GM23248 (cell line): ENCODE measurements at regions not wholly inside any gene's neighbourhood (a gene's known extent, or its start where the extent isn't known, plus 50 kb on each side); places are given as distances from the start of the nearest gene placed in this dataset.

Experiments
- DNase-seq: peaks from one replicate; pipeline ENCODE4 v3.0.0-alpha.2; 2015
- H2AFZ ChIP-seq: fragments of 200-600 bp; sonication (generic); 2 replicates; pipeline ENCODE4 v1.6.1; 2016; ENCODE audit warnings: antibody characterized with exemption
- H3F3A ChIP-seq: fragments of 200-600 bp; sonication (generic); 2 replicates; pipeline ENCODE4 v1.6.1; 2016; ENCODE audit warnings: mild to moderate bottlenecking, antibody characterized with exemption, mixed run types; ENCODE audit not compliant: insufficient read depth
- H3K27ac ChIP-seq: fragments of 200-600 bp; sonication (generic); 2 replicates; pipeline ENCODE4 v1.5.1; 2016; ENCODE audit warnings: mild to moderate bottlenecking
- H3K27me3 ChIP-seq: fragments of 200-600 bp; sonication (generic); replicated peaks from 2 replicates; pipeline ENCODE4 v1.6.1; 2016; ENCODE audit warnings: mild to moderate bottlenecking; ENCODE audit not compliant: insufficient read depth
- H3K36me3 ChIP-seq: fragments of 200-600 bp; sonication (generic); 2 replicates; pipeline ENCODE4 v1.6.1; 2016; ENCODE audit warnings: low read depth, mild to moderate bottlenecking
- H3K4me1 ChIP-seq: fragments of 200-600 bp; sonication (generic); 2 replicates; pipeline ENCODE4 v1.6.1; 2016; ENCODE audit warnings: mild to moderate bottlenecking; ENCODE audit not compliant: insufficient read depth
- H3K4me2 ChIP-seq: fragments of 200-600 bp; sonication (generic); one replicate; pipeline ENCODE4 v1.6.1; 2016; ENCODE audit warnings: mild to moderate bottlenecking; ENCODE audit not compliant: unreplicated experiment
- H3K4me3 ChIP-seq: fragments of 200-600 bp; sonication (generic); 2 replicates; pipeline ENCODE4 v1.5.1; 2016; ENCODE audit warnings: mild to moderate bottlenecking
- H3K79me2 ChIP-seq: fragments of 200-600 bp; sonication (generic); 2 replicates; pipeline ENCODE4 v1.6.1; 2016; ENCODE audit warnings: mild to moderate bottlenecking; ENCODE audit not compliant: insufficient read depth
- H3K9ac ChIP-seq: fragments of 200-600 bp; sonication (generic); 2 replicates; pipeline ENCODE4 v1.6.1; 2016; ENCODE audit warnings: mild to moderate bottlenecking
- H3K9me2 ChIP-seq: fragments of 200-600 bp; sonication (generic); 2 replicates; pipeline ENCODE4 v1.6.1; 2016; ENCODE audit warnings: mixed run types, mild to moderate bottlenecking, moderate library complexity; ENCODE audit not compliant: insufficient read depth
- H3K9me3 ChIP-seq: fragments of 200-600 bp; sonication (generic); one replicate; pipeline ENCODE4 v1.6.1; 2017; ENCODE audit warnings: low read depth
- H4K20me1 ChIP-seq: fragments of 200-600 bp; sonication (generic); 2 replicates; pipeline ENCODE4 v1.6.0; 2016; ENCODE audit not compliant: insufficient read depth
- EZH2 ChIP-seq: fragments of 200-600 bp; sonication (generic); IDR thresholded peaks from 2 replicates; pipeline ENCODE4 v1.6.1; 2018; ENCODE audit warnings: antibody characterized with exemption, mild to moderate bottlenecking; ENCODE audit not compliant: insufficient read depth, poor library complexity, severe bottlenecking
- EZH2phosphoT487 ChIP-seq: fragments of 200-600 bp; sonication (generic); IDR thresholded peaks from 2 replicates; pipeline ENCODE4 v1.6.1; 2018; ENCODE audit warnings: antibody characterized with exemption, moderate library complexity, mild to moderate bottlenecking, low read depth; ENCODE audit not compliant: insufficient read depth
- WGBS, 2 experiments: methylation state at CpG; one replicate each; pipeline ENCODE4 v1.1.6; 2015 to 2017; ENCODE audit warnings: low lambda C conversion rate in 2 of 2, low coverage in 1 of 2; ENCODE audit errors: missing lambda C conversion rate in 2 of 2; 5-methylcytosine and 5-hydroxymethylcytosine counted together
- in situ Hi-C: fragments of 300-500 bp; cut with MboI; formaldehyde crosslinking; loops from 2 replicates; pipeline ENCODE4 v1.15.0; 2020

DNA sequence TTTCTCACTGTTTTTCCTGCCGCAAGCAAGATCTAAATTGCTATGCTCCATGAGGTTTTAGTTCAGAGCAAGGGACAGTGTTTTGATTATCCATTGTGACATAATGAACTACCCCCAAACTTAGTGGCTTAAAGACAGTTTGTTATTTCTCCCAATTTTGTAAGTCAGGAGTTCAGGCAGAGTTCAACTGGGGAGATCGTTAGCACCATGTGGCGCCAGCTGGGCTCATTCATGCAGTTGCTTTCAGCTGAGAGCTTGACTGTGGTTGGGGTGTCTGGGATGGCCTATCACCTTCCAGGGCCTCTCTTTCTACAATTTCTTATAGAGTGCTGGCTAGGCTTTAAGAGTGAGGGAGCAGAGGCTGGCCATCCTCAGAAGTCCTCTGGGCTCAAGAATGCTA lies 382.9 kb upstream of the CELF4 start:
- TF ChIP-seq EZH2phosphoT487: no peak
- TF ChIP-seq EZH2: no peak
- H3K9ac ChIP-seq: no peak overlapping the region
- 29 to 33% methylated on average over 3 of the region's 3 CpGs for WGBS, 2 experiments
- H3K9me2 ChIP-seq: no peaks in the 10 kb centered on the region
- no peaks in the 10 kb centered on the region for H3K9me3 ChIP-seq
- no peak overlapping the region for H3K27ac ChIP-seq
- no peak overlapping the region for H3K4me3 ChIP-seq
- H3K27me3 ChIP-seq: no peaks in the 10 kb centered on the region
- H3K36me3 ChIP-seq: no peaks in the 10 kb centered on the region
- no peak overlapping the region for H3K4me2 ChIP-seq
- DNase-seq: no peak
- no peaks in the 10 kb centered on the region for H3K79me2 ChIP-seq
- H3K4me1 ChIP-seq: no peaks in the 10 kb centered on the region
- H3F3A ChIP-seq: no peaks in the 10 kb centered on the region
- no peak overlapping the region for H2AFZ ChIP-seq
- no peaks in the 10 kb centered on the region for H4K20me1 ChIP-seq
- in situ Hi-C loops: no loop called here

DNA sequence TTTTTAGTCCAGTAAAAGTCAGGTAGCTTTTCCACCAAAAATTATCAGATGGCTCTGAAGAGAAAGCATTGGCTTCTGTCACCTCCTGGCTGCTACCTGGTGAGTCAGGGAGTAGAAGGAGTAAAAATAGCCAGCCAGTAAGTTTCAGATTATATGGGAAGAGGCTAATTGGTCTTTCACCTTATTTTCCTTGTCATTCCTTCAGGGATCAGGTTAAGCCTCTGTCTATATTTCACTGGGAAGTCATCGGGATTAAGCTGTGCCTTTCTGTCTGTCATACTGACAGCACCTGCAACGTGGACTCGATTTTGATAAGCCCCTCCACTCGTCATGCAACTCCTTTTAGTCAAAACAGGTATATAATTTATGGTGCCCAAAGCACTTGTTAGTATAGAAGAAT lies 380.7 kb upstream of the CELF4 start:
- Histone ChIP-seq H3K4me3 (no peak overlapping the region), H3K79me2 (no peaks in the 10 kb centered on the region), H2AFZ (no peak overlapping the region), H3K27me3 (no peaks in the 10 kb centered on the region), H3K4me1 (no peaks in the 10 kb centered on the region), H3F3A (no peaks in the 10 kb centered on the region), H3K9ac (no peak overlapping the region), H3K36me3 (no peaks in the 10 kb centered on the region), H4K20me1 (no peaks in the 10 kb centered on the region), H3K9me3 (no peaks in the 10 kb centered on the region), H3K4me2 (no peak overlapping the region), H3K27ac (no peak overlapping the region), H3K9me2 (no peaks in the 10 kb centered on the region)
- TF ChIP-seq EZH2 (no peak), EZH2phosphoT487 (no peak)
- in situ Hi-C loops: no loop called here
- WGBS, 2 experiments: 11 to 20% methylated on average over 4 of the region's 4 CpGs
- DNase-seq: no peak

DNA sequence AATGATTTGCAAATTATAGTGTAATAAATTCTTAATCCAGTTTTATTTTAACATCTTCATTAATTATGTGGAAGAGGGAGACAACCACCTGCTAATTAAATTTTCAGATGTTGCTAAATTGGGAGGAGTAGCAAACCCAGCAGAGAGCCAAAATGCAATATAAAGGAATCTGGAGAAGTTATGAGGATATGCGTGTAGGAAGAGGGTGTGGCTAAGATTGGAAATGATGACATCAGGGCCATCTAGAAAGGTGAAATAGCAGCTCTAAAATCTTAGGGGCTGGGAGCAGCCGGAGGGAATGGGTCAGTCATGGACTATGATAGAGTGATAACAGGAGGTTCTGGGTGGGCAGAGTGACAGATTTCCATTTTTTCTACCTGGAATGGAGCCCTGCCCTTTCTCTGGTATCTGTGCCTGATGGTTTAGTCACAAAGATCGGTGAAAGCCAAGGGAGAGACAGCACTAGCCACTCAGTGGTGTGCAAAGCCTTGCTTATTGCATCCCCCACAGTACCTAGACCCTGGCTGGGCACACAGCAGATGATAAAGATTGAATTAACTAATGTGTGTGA lies 379.2 kb upstream of the CELF4 start:
- Histone ChIP-seq H3K9me3 (no peaks in the 10 kb centered on the region), H3K27ac (no peak overlapping the region), H3K36me3 (no peaks in the 10 kb centered on the region), H3K27me3 (no peaks in the 10 kb centered on the region), H3K4me3 (no peak overlapping the region), H3K9me2 (no peaks in the 10 kb centered on the region), H3K4me2 (no peak overlapping the region), H2AFZ (no peak overlapping the region), H3K4me1 (no peaks in the 10 kb centered on the region), H3K9ac (no peak overlapping the region), H3F3A (no peaks in the 10 kb centered on the region), H4K20me1 (no peaks in the 10 kb centered on the region), H3K79me2 (no peaks in the 10 kb centered on the region)
- TF ChIP-seq EZH2 (no peak), EZH2phosphoT487 (no peak)
- in situ Hi-C loops: no loop called here
- WGBS, 2 experiments: 16 to 17% methylated on average over 3 of the region's 3 CpGs
- no peak for DNase-seq

- H3K4me3 ChIP-seq: no peak overlapping the region
- no peak overlapping the region for H3K9ac ChIP-seq
- H3K27me3 ChIP-seq: no peaks in the 10 kb centered on the region
- TF ChIP-seq EZH2 (no peak), EZH2phosphoT487 (no peak)
- H3K27ac ChIP-seq: no peak overlapping the region
- no peaks in the 10 kb centered on the region for H3K9me2 ChIP-seq
- no peaks in the 10 kb centered on the region for H3K9me3 ChIP-seq
- no peaks in the 10 kb centered on the region for H3K36me3 ChIP-seq
- no peak for DNase-seq
- no peaks in the 10 kb centered on the region for H4K20me1 ChIP-seq
- H2AFZ ChIP-seq: no peak overlapping the region
- H3K4me1 ChIP-seq: no peaks in the 10 kb centered on the region
- H3F3A ChIP-seq: no peaks in the 10 kb centered on the region
- no peak overlapping the region for H3K4me2 ChIP-seq
- in situ Hi-C loops: no loop called here
- H3K79me2 ChIP-seq: no peaks in the 10 kb centered on the region
- 13 to 20% methylated on average over 6 of the region's 6 CpGs for WGBS, 2 experiments
Measured at GRCh38 chr18:37937287-37937686, 371.7 kb upstream of the CELF4 start.

GRCh38 chr18:37935086-37935485 lies 369.5 kb upstream of the CELF4 start:
- Histone ChIP-seq H3F3A (no peaks in the 10 kb centered on the region), H2AFZ (no peak overlapping the region), H3K9me2 (no peaks in the 10 kb centered on the region), H3K79me2 (no peaks in the 10 kb centered on the region), H3K9ac (no peak overlapping the region), H3K4me1 (no peaks in the 10 kb centered on the region), H3K36me3 (no peaks in the 10 kb centered on the region), H3K4me3 (no peak overlapping the region), H3K27me3 (no peaks in the 10 kb centered on the region), H3K4me2 (no peak overlapping the region), H3K27ac (no peak overlapping the region), H3K9me3 (no peaks in the 10 kb centered on the region), H4K20me1 (no peaks in the 10 kb centered on the region)
- no peak for DNase-seq
- TF ChIP-seq EZH2 (no peak), EZH2phosphoT487 (no peak)
- in situ Hi-C loops: no loop called here
- WGBS, 2 experiments: 51 to 54% methylated on average over 2 of the region's 2 CpGs
